ENCODE measurements at regions not wholly inside any gene's neighbourhood (a gene's known extent, or its start where the extent isn't known, plus 50 kb on each side); places are given as distances from the start of the nearest gene placed in this dataset.

DNA sequence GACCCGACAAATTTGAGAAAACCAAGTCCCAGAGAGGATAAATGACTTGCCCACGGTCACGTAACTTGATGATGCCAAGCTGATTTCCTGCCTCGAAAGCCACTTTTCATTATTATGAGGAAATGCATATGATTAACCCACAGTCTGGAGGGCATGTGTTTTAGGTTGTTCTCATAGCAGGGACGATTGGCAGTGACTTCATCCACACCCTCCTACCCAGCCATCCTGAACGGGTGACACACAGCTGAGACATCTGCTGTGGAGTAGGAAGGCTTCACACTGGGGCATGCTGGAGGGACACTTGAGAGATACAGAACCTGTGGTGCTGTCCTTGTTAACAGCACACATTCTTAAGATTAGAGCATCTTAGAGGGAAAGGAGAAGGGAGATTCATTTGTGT is 65.4 kb upstream of the WDFY2 start:
- ATAC-seq (replicated peaks; ENCODE audit: extremely low read depth, poor library complexity, severe bottlenecking): peak; percentile 70
- Mint-ChIP-seq H3K9me3 (no peaks in the 10 kb centered on the region), H3K27ac (ENCODE audit: low read depth) (no peak overlapping the region), H3K36me3 (ENCODE audit: insufficient read depth) (no peaks in the 10 kb centered on the region), H3K27me3 (no peaks in the 10 kb centered on the region), H3K4me3 (no peak overlapping the region), H3K4me1 (peaks cover 17% of the 10 kb centered on the region)
- no peak for DNase-seq (ENCODE audit: low spot score in 2 of 2)

GRCh38 chr13:51519771-51520216 is 64.5 kb upstream of the WDFY2 start:
- H3K4me1 Mint-ChIP-seq: peaks cover 17% of the 10 kb centered on the region
- H3K27me3 Mint-ChIP-seq: no peaks in the 10 kb centered on the region
- ATAC-seq (replicated peaks; ENCODE audit: extremely low read depth, poor library complexity, severe bottlenecking) (no peak), DNase-seq (ENCODE audit: low spot score in 2 of 2) (no peak)
- H3K36me3 Mint-ChIP-seq (ENCODE audit: insufficient read depth): no peaks in the 10 kb centered on the region
- H3K4me3 Mint-ChIP-seq: no peak overlapping the region
- H3K9me3 Mint-ChIP-seq: no peaks in the 10 kb centered on the region
- H3K27ac Mint-ChIP-seq (ENCODE audit: low read depth): no peak overlapping the region

GRCh38 chr13:51520524-51520923 is 63.7 kb upstream of the WDFY2 start:
- Mint-ChIP-seq H3K4me1 (peaks cover 17% of the 10 kb centered on the region), H3K4me3 (no peak overlapping the region), H3K27me3 (no peaks in the 10 kb centered on the region), H3K36me3 (ENCODE audit: insufficient read depth) (no peaks in the 10 kb centered on the region), H3K9me3 (no peaks in the 10 kb centered on the region), H3K27ac (ENCODE audit: low read depth) (no peak overlapping the region)
- DNase-seq (ENCODE audit: low spot score in 2 of 2) (no peak), ATAC-seq (replicated peaks; ENCODE audit: extremely low read depth, poor library complexity, severe bottlenecking) (no peak)

GRCh38 chr13:51523082-51523518 is 61.2 kb upstream of the WDFY2 start:
- Mint-ChIP-seq H3K9me3 (peaks cover 6% of the 10 kb centered on the region), H3K4me1 (peaks cover 23% of the 10 kb centered on the region), H3K36me3 (ENCODE audit: insufficient read depth) (no peaks in the 10 kb centered on the region), H3K27me3 (no peaks in the 10 kb centered on the region), H3K27ac (ENCODE audit: low read depth) (no peak overlapping the region), H3K4me3 (no peak overlapping the region)
- ATAC-seq (replicated peaks; ENCODE audit: extremely low read depth, poor library complexity, severe bottlenecking) (peak; percentile 32), DNase-seq (ENCODE audit: low spot score in 2 of 2) (no peak)

DNA sequence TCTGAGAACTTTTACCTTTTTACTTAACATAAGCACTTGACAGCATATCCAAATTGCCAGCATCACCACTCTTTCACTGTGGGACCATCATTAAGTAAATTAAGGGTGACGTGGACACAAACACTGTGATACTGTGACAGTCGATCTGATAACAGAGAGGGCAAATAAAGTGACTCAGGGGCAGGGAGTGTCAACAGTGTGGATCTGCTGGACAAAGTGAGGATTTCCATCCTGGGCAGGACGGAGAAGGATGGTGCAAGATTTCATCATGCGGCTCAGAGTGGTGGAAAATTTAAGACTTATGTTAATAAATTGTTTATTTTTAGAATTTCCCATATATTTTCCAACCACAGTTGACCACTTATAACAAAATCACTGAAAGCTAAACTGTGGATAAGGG is 60.0 kb upstream of the WDFY2 start:
- Mint-ChIP-seq H3K4me1 (peaks cover 16% of the 10 kb centered on the region), H3K27me3 (no peaks in the 10 kb centered on the region), H3K9me3 (peaks cover 6% of the 10 kb centered on the region), H3K4me3 (no peak overlapping the region), H3K36me3 (ENCODE audit: insufficient read depth) (no peaks in the 10 kb centered on the region), H3K27ac (ENCODE audit: low read depth) (no peak overlapping the region)
- ATAC-seq (replicated peaks; ENCODE audit: extremely low read depth, poor library complexity, severe bottlenecking) (no peak), DNase-seq (ENCODE audit: low spot score in 2 of 2) (no peak)

- Mint-ChIP-seq H3K4me1 (peaks cover 16% of the 10 kb centered on the region), H3K27me3 (no peaks in the 10 kb centered on the region), H3K4me3 (no peak overlapping the region), H3K36me3 (ENCODE audit: insufficient read depth) (no peaks in the 10 kb centered on the region), H3K9me3 (peaks cover 6% of the 10 kb centered on the region), H3K27ac (ENCODE audit: low read depth) (no peak overlapping the region)
- no peak for ATAC-seq (replicated peaks; ENCODE audit: extremely low read depth, poor library complexity, severe bottlenecking)
- no peak for DNase-seq (ENCODE audit: low spot score in 2 of 2)
These were observed 59.3 kb upstream of the WDFY2 start for GRCh38 chr13:51524829-51525566.

DNA sequence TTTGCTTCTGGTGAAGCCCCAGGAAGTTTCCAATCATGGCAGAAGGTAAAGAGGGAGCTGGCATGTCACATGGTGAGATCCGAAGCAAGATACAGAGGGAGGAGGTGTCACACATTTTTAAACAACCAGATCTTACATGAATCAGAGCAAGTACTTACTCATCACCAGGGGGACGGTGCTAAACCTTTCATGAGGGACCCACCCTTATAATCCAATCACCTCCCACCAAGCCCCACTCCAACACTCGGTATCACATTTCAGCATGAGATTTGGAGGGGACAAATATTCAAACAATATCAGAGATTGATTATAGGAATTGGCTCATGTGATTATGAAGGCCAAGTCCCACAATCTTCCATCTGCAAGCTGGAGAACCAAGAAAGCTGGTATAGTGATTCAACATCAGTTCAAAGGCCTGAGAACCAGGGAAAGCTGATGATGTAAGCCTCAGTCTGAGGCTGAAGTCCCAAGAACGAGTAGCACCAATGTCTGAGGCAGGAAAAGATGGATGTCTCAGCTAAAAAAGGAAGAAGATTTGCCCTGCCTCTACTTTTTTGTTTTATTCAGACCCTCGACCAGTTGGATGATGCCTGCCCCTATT is 58.6 kb upstream of the WDFY2 start:
- no peaks in the 10 kb centered on the region for H3K36me3 Mint-ChIP-seq (ENCODE audit: insufficient read depth)
- no peaks in the 10 kb centered on the region for H3K27me3 Mint-ChIP-seq
- H3K9me3 Mint-ChIP-seq: peaks cover 6% of the 10 kb centered on the region
- DNase-seq (ENCODE audit: low spot score in 2 of 2) (no peak), ATAC-seq (replicated peaks; ENCODE audit: extremely low read depth, poor library complexity, severe bottlenecking) (no peak)
- no peak overlapping the region for H3K4me3 Mint-ChIP-seq
- peaks cover 16% of the 10 kb centered on the region for H3K4me1 Mint-ChIP-seq
- H3K27ac Mint-ChIP-seq (ENCODE audit: low read depth): no peak overlapping the region

GRCh38 chr13:51526202-51526601 is 58.1 kb upstream of the WDFY2 start:
- ATAC-seq (replicated peaks; ENCODE audit: extremely low read depth, poor library complexity, severe bottlenecking): no peak
- H3K4me3 Mint-ChIP-seq: no peak overlapping the region
- H3K9me3 Mint-ChIP-seq: peaks cover 6% of the 10 kb centered on the region
- H3K27me3 Mint-ChIP-seq: no peaks in the 10 kb centered on the region
- no peaks in the 10 kb centered on the region for H3K36me3 Mint-ChIP-seq (ENCODE audit: insufficient read depth)
- H3K27ac Mint-ChIP-seq (ENCODE audit: low read depth): no peak overlapping the region
- DNase-seq (ENCODE audit: low spot score in 2 of 2): no peak
- H3K4me1 Mint-ChIP-seq: peaks cover 16% of the 10 kb centered on the region

GRCh38 chr13:51532736-51533197 is 51.5 kb upstream of the WDFY2 start:
- Mint-ChIP-seq H3K4me3 (no peak overlapping the region), H3K27me3 (no peaks in the 10 kb centered on the region), H3K9me3 (peaks cover under 1% of the 10 kb centered on the region), H3K36me3 (ENCODE audit: insufficient read depth) (no peaks in the 10 kb centered on the region), H3K4me1 (peaks cover 19% of the 10 kb centered on the region), H3K27ac (ENCODE audit: low read depth) (no peak overlapping the region)
- DNase-seq (ENCODE audit: low spot score in 2 of 2) (no peak), ATAC-seq (replicated peaks; ENCODE audit: extremely low read depth, poor library complexity, severe bottlenecking) (no peak)

- H3K4me3 Mint-ChIP-seq: peak overlapping the region; percentile 37
- no peak for DNase-seq (ENCODE audit: low spot score in 2 of 2)
These were observed 50.0 kb upstream of the WDFY2 start for GRCh38 chr13:51534041-51534817.

More at GRCh38 chr13:51534041-51534817, 50.0 kb upstream of the WDFY2 start:
- peaks cover 18% of the 10 kb centered on the region for H3K4me1 Mint-ChIP-seq
- H3K27me3 Mint-ChIP-seq: no peaks in the 10 kb centered on the region
- H3K36me3 Mint-ChIP-seq (ENCODE audit: insufficient read depth): no peaks in the 10 kb centered on the region
- peak; percentile 82 for ATAC-seq (replicated peaks; ENCODE audit: extremely low read depth, poor library complexity, severe bottlenecking)
- no peaks in the 10 kb centered on the region for H3K9me3 Mint-ChIP-seq
- peak overlapping the region; percentile 29 for H3K27ac Mint-ChIP-seq (ENCODE audit: low read depth)

Measured in central memory CD8-positive, alpha-beta T cell (primary cell).